ENCODE measurements at regions not wholly inside any gene's neighbourhood (a gene's known extent, or its start where the extent isn't known, plus 50 kb on each side); places are given as distances from the start of the nearest gene placed in this dataset.

DNA sequence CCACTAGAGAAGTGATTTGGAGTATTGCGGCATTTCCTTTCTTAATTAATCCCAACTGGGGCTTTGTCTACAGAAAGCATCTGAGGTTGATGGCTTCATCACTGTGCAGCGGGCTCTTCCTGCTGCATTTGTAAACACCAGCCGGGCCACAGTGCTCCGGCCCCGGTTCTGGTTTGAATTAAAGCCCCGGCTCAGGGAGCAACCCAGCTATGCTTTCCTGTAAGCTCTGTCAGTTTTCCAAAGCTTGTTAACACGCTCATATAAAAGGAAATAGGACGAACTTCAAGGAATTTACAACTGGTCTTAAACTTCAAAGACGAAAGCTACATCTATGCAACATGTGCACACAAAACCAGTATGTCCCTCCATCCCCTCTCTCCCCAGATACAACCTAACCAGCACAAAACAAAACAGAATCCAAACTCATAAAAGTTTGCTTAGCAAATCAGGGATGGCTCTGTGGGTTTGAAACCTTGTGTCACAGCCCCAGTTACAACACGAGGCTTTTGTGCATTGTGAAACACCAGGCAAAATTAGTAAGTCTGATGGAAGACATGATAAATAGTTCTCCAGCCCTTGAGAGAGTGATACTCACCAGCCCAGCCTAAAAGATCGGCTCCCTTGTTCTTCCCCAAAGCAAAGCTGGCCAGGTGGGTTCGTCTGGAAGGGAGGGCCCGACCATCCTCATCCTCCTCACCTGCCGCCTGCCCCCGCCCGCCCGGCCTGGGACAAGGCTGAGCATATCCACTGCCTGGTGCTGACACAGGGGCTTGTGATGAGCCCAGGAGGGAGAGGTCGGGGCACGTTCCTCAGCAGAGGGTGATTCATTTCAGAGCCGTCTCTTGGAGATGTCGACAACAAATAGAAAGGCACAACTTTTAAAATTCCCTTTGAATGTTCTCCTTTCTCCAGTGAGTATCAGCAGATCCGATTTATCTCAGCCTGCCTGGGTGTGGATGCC is 197.9 kb downstream of the TFAP2C start:
- FAIRE-seq (no peak), DNase-seq (ENCODE audit: extremely low spot score, insufficient read length, low read depth) (no peak)

DNA sequence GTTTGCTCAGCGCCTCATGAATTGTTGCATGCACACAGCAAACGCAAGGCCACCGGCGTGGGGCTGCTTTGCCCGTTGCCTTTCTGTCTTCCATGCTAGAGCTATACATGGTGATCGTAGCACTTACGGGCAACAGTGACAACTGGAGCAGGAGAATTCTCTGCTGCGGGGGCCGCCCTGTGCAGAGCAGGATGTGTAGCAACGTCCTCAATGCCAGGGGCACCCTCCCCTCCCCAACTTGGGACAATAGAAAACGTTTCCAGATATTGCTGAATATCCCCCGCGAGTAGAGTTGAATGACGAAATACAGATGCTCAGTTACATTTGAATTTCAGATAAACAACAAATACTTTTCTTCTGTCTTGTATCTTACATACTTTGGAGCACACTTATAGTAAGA is 198.7 kb downstream of the TFAP2C start:
- FAIRE-seq: no peak
- DNase-seq (ENCODE audit: extremely low spot score, insufficient read length, low read depth): no peak

DNA sequence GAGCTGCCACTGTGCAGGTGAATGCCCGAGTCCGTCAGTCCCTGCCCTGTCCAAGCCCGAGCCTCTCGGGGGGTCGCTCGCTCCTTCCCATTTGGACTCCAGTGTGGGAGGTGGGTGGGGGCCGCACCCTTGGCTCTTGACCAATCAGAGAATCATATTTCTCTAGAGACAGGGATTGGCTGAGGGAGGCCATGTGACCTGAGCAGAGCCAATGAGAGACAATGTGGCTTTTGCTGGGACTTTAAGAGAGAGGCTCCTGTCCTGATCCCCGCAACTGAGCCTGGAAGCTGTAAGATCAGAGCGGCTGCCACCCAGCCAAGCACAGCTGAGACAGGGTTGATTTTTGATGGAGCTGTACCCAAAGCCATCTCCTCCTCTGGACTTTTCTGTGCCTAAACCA is 199.3 kb downstream of the TFAP2C start:
- no peak for FAIRE-seq
- no peak for DNase-seq (ENCODE audit: extremely low spot score, insufficient read length, low read depth)

DNA sequence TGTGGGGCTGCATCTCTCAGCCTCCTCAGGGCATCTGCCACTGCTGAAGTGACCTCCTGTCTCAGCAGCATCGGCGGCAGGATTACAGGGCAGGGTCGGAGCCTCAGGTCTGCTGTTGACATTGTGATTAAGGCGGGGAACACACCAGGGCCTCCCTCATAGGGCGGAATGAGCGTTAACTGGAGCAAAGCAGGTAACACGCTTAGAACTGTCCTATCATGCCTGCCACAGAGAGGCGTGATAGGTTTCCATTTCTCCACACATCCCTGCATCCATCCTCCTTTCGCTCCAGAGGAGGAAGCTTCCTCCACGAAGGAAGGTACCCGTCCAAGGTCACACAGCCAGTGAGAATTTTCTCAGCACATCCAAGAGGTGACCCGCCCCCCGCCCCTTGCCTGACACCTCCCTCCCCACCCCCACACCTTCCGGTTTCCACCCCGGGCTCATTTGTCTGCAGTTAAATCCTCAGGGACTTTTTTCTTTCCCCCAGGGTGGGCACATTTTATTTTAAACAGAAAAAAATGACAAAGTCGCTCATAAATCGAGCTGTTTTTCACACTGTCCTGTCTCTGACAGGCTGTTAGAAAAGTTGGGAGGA is 200.8 kb downstream of the TFAP2C start:
- no peak for FAIRE-seq
- no peak for DNase-seq (ENCODE audit: extremely low spot score, insufficient read length, low read depth)

DNA sequence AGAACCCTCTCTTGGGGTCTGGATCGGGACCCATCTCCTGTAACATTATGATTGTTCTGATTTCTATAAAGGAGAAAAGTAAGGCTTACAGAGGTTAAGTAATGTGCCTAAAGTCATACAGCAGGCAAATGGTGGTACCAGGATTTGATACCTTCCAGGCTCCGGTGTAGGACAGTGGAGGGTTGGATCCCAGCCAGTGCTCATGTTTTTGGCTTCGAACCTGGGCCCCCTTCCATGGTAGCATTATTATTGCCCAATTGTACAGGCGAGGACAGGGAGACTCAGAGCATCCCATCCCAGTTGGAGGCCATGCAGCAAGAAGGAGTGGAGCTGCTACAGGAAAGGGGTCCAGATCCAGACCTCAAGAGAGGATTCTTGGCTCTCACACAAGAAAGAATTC is 202.7 kb downstream of the TFAP2C start:
- DNase-seq (ENCODE audit: extremely low spot score, insufficient read length, low read depth) (no peak), FAIRE-seq (no peak)

DNA sequence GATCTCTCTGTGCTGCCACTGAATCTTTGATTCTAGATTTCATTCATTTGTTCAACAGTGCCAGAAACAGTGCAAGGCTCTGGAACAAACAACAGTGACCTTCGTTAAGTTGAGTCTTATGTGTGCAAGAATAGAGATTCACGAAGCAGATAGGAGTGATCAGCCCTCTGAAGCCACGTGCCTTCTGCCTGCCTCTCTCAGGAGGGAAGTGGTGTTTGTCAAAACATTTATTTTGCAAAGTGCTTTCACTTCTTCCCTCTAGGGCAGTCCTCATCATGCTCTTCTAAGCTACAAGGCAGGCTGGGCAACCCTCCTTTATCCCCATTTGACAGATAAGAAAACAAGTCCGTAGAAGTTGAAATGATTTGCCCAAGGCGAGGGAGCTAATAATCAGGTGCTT is 204.3 kb downstream of the TFAP2C start:
- DNase-seq (ENCODE audit: extremely low spot score, insufficient read length, low read depth) (no peak), FAIRE-seq (no peak)

DNA sequence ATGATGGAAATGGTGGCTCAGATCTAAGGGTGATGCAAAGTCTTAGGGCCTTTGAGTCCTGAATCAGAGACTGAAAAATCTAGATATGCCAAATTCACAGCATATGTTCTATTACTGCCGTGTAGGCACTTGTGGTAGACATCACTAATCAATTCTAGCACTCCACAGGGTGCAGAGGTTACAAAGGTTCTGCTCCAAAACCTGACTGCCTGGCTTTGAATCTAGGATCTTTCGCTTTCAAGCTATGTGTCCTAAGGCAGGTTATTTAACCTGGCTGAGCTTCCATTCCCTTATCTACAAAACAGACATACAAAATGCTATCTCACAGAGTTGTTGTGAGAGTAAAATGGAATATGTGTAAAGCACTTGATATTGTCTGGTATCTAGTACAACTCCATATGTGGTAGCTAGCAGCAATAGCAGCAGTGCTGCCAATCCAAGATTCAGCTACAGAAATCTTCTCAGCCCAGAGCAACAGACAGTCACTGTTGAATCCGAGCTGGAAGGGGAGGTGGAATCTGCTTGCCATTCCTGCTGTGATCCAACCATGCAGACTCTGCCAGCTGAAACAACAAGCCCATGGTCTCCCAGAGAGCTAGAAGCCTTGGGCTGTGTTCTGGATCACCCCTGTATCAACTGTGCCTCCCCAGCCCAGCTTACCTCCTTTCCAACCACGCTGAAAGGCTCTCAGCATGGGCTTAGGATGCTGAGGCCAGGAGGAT is 206.9 kb downstream of the TFAP2C start:
- DNase-seq (ENCODE audit: extremely low spot score, insufficient read length, low read depth) (no peak), FAIRE-seq (no peak)

DNA sequence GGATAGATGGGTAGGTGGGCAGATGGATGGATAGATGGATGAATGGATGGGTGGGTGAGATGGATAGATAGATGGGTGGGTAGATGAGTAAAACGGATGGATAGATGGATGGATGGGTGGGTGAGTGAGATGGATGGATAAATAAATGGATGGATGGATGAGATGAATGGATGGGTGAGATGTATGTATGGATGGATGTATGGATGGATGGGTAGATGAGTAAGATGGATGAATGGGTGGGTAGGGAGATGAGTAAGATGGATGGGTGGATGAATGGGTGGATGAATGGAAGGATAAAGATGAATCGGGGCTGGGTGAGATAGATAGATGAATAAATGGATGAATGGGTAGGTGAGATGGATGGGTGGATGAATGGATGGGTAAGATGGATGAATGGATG is 210.1 kb downstream of the TFAP2C start:
- FAIRE-seq: no peak

DNA sequence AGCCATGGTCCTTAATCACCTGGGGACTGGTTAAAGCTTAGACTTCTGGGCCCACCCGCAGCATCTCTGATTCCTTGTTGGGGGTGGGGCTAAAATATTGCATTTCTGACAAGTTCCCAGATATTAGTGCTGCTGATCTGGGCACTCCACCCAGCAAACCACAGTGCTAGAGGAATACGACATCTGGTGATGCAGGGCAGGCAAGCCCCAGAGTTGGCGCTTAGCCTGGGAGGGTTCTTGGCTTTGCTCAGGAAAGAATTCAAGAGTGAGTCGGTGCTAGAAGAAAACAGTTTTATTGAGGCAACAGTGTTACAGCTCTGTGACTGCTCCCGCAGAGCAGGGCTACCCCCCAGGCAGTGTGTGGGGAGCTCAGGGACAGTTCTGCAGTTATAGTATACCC is 210.7 kb downstream of the TFAP2C start:
- no peak for FAIRE-seq
- no peak for DNase-seq (ENCODE audit: extremely low spot score, insufficient read length, low read depth)

More for the DNA sequence above, 210.1 kb downstream of the TFAP2C start:
- DNase-seq (ENCODE audit: extremely low spot score, insufficient read length, low read depth): no peak

DNA sequence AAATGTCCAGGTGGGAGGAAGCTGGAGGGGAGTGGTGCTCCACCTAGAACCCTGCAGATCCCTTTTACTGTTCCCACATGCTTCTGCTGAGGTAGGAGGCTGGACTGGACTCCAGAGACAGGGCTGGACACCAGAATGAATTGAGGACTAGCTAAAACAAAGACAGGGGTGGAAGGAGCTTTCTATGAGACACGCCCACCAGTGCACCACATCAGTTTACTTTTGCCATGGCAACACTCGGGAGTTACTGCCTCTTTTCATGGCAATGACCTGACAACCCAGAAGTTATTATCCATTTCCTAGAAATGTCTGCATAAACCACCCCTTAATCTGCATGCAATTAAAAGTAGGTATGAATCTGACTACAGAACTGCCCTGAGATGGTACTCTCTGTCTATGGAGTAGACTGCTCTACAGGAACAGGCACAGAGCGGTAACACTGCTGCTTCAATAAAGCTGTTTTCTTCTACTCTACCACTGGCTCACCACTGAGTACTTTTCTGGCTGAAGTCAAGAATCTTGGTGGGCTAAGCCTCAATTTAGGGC is 211.7 kb downstream of the TFAP2C start:
- DNase-seq (ENCODE audit: extremely low spot score, insufficient read length, low read depth) (no peak), FAIRE-seq (no peak)

DNA sequence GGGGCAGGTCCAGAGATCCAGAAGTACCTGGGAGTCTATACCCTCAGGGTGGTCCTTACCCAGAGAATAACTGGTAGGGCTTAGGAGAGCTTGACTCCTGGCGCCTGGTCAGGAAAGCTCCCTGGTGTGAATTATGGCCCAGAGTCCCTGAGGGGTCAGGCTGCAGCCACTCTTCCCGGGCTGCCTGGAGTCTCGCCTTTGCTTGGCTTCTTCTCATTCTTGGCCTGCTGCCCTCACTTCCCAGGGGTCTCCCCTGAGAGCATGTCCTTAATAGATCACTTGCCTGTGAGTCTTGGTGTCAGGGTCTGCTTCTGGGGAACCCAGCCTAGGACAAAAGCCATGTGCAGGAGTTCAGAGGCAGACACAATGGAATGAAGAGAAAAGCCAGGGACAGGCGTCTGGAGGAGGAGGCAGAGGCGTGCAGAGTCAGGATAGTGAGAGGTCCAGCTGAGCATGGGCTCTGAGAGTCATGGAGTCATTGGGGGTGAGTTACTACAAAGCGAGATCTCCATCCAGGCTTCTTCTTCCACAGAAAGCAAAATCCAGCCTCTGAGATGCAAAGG is 212.3 kb downstream of the TFAP2C start:
- no peak for DNase-seq (ENCODE audit: extremely low spot score, insufficient read length, low read depth)
- no peak for FAIRE-seq

DNA sequence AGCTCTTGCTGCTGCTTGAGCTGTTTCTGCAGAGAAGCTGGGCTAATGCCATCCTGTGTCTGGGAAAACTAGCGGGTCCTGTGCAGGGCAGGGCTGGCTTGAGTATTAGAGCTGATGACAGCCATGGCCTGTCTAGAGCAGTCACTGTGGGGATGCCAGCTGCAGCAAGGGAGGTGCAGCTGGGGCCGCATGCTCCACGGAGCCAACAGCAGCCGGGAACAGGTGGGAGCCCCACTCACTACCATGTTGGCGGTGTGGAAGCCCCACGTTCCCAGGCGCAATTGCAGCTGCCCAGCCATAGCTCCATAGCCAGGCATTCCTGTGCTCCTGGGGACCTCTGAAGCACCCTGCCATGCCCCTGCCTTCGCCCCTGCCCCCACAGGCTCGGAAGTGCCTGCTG is 212.9 kb downstream of the TFAP2C start:
- DNase-seq (ENCODE audit: extremely low spot score, insufficient read length, low read depth): no peak

DNA sequence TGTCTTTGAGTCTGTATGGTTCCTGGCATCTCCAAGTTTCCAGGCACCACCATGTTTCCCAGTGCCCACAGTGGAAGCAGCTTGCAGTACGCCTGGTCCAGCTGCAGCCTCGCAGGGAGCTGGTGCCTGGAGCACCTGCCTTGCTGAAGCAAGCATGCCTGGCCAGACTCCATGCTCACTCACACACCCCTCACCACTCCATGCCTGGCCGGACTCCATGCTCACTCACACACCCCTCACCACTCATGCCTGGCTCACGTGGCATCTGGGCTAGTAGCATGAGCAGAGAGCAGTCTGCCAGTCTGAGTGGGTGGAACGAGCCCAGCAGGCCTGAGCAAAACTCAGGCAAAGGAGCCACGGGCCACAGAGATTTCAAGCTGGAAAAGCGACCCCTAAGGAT is 214.3 kb downstream of the TFAP2C start:
- DNase-seq (ENCODE audit: extremely low spot score, insufficient read length, low read depth) (no peak), FAIRE-seq (no peak)

More for the DNA sequence above, 212.9 kb downstream of the TFAP2C start:
- no peak for FAIRE-seq

DNA sequence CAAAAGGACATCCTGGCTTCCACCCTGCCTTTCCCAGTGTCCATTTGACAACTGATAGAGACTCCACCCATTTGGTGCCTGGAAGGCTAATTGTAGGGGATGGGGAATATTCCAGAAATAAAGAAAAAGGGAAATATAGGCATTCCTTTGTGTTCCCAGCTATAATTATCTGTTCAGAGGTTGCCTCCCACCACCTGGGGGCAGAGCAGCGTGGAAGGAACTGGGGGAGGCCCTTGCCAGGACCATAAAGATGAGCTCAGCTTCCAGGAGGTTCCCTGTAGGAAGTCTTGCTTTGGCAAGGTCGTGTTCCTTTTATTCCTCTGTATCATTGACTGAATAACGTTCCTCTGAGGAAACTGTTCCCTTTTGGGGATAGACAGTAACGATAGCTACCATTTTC is 214.7 kb downstream of the TFAP2C start:
- DNase-seq (ENCODE audit: extremely low spot score, insufficient read length, low read depth): no peak

DNA sequence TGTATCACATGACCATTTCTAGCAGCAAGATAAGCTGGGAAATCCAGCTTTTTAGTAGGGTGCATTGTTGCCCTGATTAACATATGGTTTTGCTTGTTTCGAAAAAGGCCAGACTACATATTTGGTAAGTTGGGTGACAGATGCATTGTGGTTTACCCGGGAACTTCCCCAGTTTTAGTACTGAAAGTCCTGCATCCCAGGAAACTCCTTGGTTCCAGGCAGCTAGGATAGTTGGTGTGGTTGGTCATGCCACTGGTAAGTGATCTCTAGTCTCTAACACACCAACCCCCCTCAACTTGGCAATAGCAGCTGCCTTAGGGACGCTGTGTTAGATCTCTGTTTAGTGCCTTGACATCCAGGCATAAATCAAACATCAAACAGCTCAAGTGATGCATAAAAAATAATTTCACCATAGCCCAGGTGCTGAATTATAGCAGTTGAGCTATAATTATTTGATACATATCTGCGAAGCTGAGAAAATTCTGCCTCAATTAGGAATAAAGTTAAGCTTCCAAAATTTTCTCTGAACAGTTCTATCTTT is 216.5 kb downstream of the TFAP2C start:
- no peak for DNase-seq (ENCODE audit: extremely low spot score, insufficient read length, low read depth)
- no peak for FAIRE-seq

More for the DNA sequence above, 214.7 kb downstream of the TFAP2C start:
- no peak for FAIRE-seq

DNA sequence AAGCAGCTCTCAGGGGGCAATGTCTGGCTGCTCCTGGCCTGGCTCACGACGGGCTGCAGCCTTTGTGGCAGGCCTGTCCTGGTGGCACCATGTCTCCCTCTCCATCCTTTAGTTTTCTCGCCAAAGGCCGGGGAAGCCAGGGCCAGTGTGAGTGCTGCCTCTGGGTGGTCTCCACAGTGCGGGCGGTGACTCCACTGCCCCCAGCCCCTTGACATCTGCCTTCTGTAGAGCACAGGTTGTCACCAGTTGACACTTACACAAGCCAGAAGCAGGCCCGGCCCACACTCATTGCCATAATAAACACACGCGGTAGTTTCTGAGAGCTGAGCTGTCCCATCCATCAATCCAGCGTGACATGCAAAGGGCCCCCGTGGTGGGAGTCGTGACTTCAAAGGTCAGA is 219.5 kb downstream of the TFAP2C start:
- no peak for DNase-seq (ENCODE audit: extremely low spot score, insufficient read length, low read depth)
- FAIRE-seq: no peak

DNA sequence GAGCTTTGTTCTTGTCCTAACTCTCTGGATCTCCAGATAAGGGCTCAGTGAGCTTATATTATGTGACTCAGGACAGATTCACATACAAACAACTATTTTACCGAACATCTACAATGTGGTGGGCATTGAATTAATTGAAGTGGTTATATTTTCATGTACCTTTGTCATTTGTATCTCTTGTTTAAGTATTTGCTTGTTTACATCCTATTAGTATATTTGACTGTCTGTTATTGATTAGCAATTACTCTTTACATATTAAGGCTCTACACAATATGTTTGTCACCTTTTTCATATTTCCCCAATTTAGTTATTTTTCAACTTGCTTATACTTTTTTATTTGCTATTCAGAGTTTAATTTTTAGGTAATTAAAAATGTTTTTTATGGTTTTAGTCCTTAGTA is 222.4 kb downstream of the TFAP2C start:
- FAIRE-seq (no peak), DNase-seq (ENCODE audit: extremely low spot score, insufficient read length, low read depth) (no peak)

DNA sequence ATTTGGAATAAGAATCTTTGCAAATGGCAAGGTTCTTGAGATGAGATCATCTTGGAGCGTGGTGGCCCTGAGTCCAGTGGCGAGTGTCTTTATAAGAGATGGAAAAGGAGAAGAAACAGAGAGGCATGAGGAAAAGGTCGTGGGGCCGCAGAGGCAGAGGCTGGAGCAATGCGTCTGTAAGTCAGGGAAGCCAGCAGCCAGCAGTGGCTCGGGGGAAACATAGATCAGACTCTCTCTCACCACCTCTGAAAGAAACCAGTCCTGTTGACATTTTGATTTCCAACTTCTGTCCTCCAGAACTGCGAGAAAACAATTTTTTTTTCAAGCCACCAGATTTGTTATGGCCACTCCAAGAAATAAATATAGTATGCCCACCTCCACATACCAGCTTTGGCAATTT is 226.6 kb downstream of the TFAP2C start:
- no peak for FAIRE-seq
- no peak for DNase-seq (ENCODE audit: extremely low spot score, insufficient read length, low read depth)

DNA sequence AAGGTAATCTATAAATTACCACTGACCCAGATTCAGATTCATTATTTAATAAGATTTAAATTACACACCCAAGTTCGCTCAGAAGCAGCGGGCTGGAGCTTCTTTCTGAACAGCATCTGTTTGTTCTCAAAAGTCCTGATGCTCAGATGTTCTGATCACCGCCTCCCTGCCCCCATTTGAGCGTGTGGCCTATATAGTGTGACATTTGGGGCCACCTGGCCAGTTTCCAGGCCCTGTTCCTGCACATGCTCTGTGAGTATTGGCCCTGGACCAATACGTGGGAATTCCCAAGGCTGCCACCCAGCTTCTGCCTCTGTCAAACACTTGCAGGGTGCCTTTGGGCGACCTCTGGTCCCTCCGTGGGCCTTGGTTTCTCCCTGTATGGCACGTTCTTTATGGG is 228.8 kb downstream of the TFAP2C start:
- no peak for DNase-seq (ENCODE audit: extremely low spot score, insufficient read length, low read depth)
- FAIRE-seq: no peak
